ENCODE measurements at regions not wholly inside any gene's neighbourhood (a gene's known extent, or its start where the extent isn't known, plus 50 kb on each side); places are given as distances from the start of the nearest gene placed in this dataset.

DNA sequence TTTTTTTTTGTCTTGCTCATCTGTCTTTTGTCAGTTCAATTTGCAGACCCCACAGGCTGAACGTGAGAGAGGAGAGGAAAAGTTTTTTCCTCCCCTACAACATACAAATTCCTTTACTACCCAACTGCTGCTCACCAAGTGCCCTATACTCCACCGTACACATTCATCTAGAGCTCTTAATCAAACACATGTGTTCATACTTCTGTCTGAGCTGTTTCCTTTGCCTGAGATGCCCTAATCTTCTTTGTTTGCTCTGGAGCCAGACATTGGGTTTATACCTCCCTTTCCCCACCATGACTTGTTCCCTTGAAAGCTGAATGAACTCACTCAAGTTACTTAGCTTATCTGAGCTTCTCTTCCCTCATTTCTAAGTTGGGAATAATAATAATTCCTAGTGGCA lies 122.7 kb upstream of the RASGRP1 start:
- intact Hi-C loops (cut with DNase I; ENCODE audit: low total_unique reads) = loop anchor here (10.0 kb wide), 2 partner anchors 213 to 243 kb away; no protein-coding TSS in a partner anchor
- Histone ChIP-seq H3K27ac (no peak overlapping the region), H3K9me3 (no peaks in the 10 kb centered on the region), H3K4me1 (no peaks in the 10 kb centered on the region), H3K36me3 (no peaks in the 10 kb centered on the region), H3K4me3 (no peak overlapping the region), H3K27me3 (no peaks in the 10 kb centered on the region)
- in situ Hi-C loops (cut with MboI; ENCODE audit: low pct_ligation_motif_present in 1 of 4, low pct_unique_long_range_greater_than_20kb in 1 of 4, low sequenced_read_pairs in 3 of 4) = loop anchor here (10.0 to 25.0 kb wide), 7 partner anchors 123 to 700 kb away; partner anchors contain the start of genes FAM98B (in 1 of the 4) and RASGRP1 (in 1 of the 4)
- TF ChIP-seq, protein P1, sequence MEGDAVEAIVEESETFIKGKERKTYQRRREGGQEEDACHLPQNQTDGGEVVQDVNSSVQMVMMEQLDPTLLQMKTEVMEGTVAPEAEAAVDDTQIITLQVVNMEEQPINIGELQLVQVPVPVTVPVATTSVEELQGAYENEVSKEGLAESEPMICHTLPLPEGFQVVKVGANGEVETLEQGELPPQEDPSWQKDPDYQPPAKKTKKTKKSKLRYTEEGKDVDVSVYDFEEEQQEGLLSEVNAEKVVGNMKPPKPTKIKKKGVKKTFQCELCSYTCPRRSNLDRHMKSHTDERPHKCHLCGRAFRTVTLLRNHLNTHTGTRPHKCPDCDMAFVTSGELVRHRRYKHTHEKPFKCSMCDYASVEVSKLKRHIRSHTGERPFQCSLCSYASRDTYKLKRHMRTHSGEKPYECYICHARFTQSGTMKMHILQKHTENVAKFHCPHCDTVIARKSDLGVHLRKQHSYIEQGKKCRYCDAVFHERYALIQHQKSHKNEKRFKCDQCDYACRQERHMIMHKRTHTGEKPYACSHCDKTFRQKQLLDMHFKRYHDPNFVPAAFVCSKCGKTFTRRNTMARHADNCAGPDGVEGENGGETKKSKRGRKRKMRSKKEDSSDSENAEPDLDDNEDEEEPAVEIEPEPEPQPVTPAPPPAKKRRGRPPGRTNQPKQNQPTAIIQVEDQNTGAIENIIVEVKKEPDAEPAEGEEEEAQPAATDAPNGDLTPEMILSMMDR (IDR thresholded peaks at IDR 0.05) = no peak
- TF ChIP-seq EP300 (IDR thresholded peaks at IDR 0.05; ENCODE audit: low read depth) = no peak
- no peak for TF ChIP-seq POLR2AphosphoS5 (IDR thresholded peaks at IDR 0.05)
- no peak for TF ChIP-seq POLR2A (IDR thresholded peaks at IDR 0.05)
- WGBS, 2 donors (ENCODE audit: low coverage in 1 of 2) = 36 to 62% methylated on average over 2 of the region's 2 CpGs
- DNase-seq = no peak

DNA sequence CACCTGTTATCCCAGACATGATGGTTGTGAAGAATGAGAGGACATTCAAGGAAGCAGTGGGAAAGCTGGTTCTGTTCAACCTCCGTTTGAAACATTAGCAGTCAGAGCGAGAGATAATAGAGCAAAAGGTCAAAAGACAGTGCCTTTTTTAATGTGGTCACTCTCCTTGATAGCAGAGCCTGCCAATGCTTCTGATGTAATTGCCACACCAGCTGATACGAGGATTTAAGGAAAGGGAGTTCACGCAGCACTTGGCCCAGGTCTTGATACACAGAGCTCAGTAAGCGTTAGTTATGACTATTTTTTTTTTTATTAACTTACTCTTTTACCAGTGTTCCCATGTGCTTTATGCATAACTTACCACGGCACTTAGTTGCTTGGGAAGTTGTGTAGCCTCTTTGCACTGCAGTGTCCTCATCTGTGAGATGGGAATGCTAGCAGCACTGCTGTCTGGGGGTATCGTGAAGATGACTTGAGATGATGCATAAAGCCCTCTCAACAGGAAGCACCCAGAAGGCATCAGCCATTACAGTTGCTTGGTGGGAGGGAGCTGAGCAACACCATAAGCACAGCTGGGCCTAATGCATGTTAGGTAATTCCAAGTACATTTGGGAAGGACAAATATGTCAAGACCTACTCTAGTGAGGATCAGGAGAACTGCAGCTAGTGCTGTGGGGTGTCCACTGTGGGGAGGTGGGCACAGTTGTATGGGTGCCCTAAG lies 123.3 kb upstream of the RASGRP1 start:
- in situ Hi-C loops (cut with MboI; ENCODE audit: low pct_ligation_motif_present in 1 of 4, low pct_unique_long_range_greater_than_20kb in 1 of 4, low sequenced_read_pairs in 3 of 4) (loop anchor here (10.0 to 25.0 kb wide), 7 partner anchors 123 to 701 kb away; partner anchors contain the start of genes FAM98B (in 1 of the 4) and RASGRP1 (in 1 of the 4)), intact Hi-C loops (cut with DNase I; ENCODE audit: low total_unique reads) (loop anchor here (10.0 kb wide), 2 partner anchors 213 to 243 kb away; no protein-coding TSS in a partner anchor)
- DNase-seq = no peak
- Histone ChIP-seq H3K27me3 (no peaks in the 10 kb centered on the region), H3K4me1 (no peaks in the 10 kb centered on the region), H3K9me3 (no peaks in the 10 kb centered on the region), H3K4me3 (no peak overlapping the region), H3K27ac (no peak overlapping the region), H3K36me3 (no peaks in the 10 kb centered on the region)
- 74 to 77% methylated on average over 4 to 7 of the region's 7 CpGs for WGBS, 2 donors (ENCODE audit: low coverage in 1 of 2)
- TF ChIP-seq EP300 (IDR thresholded peaks at IDR 0.05; ENCODE audit: low read depth) (no peak), POLR2A (IDR thresholded peaks at IDR 0.05) (no peak), POLR2AphosphoS5 (IDR thresholded peaks at IDR 0.05) (no peak)
- TF ChIP-seq, protein P1 (IDR thresholded peaks at IDR 0.05) = no peak

DNA sequence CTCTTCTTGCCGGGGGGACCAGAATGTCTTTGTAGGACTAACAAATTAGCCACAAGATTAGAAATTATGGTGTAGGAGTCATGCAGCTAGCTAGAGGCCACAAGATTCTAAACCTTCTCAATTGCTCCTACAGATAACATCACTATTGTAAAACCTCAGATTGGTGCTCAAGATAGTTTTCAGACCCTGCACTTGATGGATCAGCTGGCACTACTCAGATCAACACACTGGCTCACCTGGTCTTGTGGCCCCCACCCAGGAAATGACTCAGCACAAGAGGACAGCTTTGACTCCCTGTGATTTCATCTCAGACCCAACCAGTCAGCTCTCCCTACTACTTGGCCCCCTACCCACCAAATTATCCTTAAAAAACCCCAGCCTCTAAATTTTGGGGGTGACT lies 124.1 kb upstream of the RASGRP1 start:
- no peaks in the 10 kb centered on the region for H3K27me3 ChIP-seq
- no peak overlapping the region for H3K4me3 ChIP-seq
- 62% methylated on average over 1 of the region's 1 CpG; no CpG with 5 or more reads in 1 of the 2 donors for WGBS, 2 donors (ENCODE audit: low coverage in 1 of 2)
- no peak overlapping the region for H3K27ac ChIP-seq
- H3K4me1 ChIP-seq = no peaks in the 10 kb centered on the region
- no peaks in the 10 kb centered on the region for H3K9me3 ChIP-seq
- no peak for DNase-seq
- in situ Hi-C loops (cut with MboI; ENCODE audit: low pct_ligation_motif_present in 1 of 4, low pct_unique_long_range_greater_than_20kb in 1 of 4, low sequenced_read_pairs in 3 of 4) (loop anchor here (10.0 to 25.0 kb wide), 7 partner anchors 124 to 701 kb away; partner anchors contain the start of genes FAM98B (in 1 of the 4) and RASGRP1 (in 1 of the 4)), intact Hi-C loops (cut with DNase I; ENCODE audit: low total_unique reads) (loop anchor here (10.0 kb wide), 2 partner anchors 214 to 244 kb away; no protein-coding TSS in a partner anchor)
- no peaks in the 10 kb centered on the region for H3K36me3 ChIP-seq
- TF ChIP-seq, protein P1 (IDR thresholded peaks at IDR 0.05) = no peak
- TF ChIP-seq POLR2A (IDR thresholded peaks at IDR 0.05) (no peak), POLR2AphosphoS5 (IDR thresholded peaks at IDR 0.05) (no peak), EP300 (IDR thresholded peaks at IDR 0.05; ENCODE audit: low read depth) (no peak)

DNA sequence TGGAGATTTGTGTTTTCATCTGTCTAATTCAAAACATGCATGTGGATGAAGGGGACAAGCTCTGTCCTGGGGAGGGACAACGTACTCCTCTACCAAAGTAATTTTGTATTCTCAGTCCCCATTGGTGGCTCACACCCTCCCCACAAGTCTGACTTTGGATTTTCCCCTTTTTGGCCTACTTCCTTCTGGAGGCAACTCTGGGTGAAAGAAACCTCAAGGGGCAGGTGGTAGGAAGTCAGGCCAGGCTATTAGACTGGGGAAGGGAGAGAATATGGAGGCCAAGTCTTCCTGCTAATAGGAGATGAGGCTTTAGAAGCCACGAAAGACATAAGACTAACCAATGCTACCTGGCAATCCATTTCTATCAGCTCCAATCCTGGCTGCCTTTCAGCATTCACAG lies 124.9 kb upstream of the RASGRP1 start:
- no peak for TF ChIP-seq EP300 (IDR thresholded peaks at IDR 0.05; ENCODE audit: low read depth)
- TF ChIP-seq POLR2AphosphoS5 (IDR thresholded peaks at IDR 0.05) = no peak
- TF ChIP-seq, protein P1 (IDR thresholded peaks at IDR 0.05) = no peak
- TF ChIP-seq POLR2A (IDR thresholded peaks at IDR 0.05) = no peak
- in situ Hi-C loops (cut with MboI; ENCODE audit: low pct_ligation_motif_present in 1 of 4, low pct_unique_long_range_greater_than_20kb in 1 of 4, low sequenced_read_pairs in 3 of 4) = loop anchor here (10.0 to 25.0 kb wide), 7 partner anchors 125 to 702 kb away; partner anchors contain the start of genes FAM98B (in 1 of the 4) and RASGRP1 (in 1 of the 4)
- no peaks in the 10 kb centered on the region for H3K4me1 ChIP-seq
- H3K9me3 ChIP-seq = no peaks in the 10 kb centered on the region
- H3K4me3 ChIP-seq = no peak overlapping the region
- no peaks in the 10 kb centered on the region for H3K27me3 ChIP-seq
- no peak for DNase-seq
- 71 to 89% methylated on average over 1 to 2 of the region's 2 CpGs for WGBS, 2 donors (ENCODE audit: low coverage in 1 of 2)
- no peak overlapping the region for H3K27ac ChIP-seq
- H3K36me3 ChIP-seq = no peaks in the 10 kb centered on the region
- intact Hi-C loops (cut with DNase I; ENCODE audit: low total_unique reads) = loop anchor here (10.0 kb wide), 2 partner anchors 215 to 245 kb away; no protein-coding TSS in a partner anchor

Measured in transverse colon (tissue), 4 donors.